ENCODE measurements at regions not wholly inside any gene's neighbourhood (a gene's known extent, or its start where the extent isn't known, plus 50 kb on each side); places are given as distances from the start of the nearest gene placed in this dataset.

- Histone ChIP-seq H3K4me1 (no peaks in the 10 kb centered on the region), H3K27ac (no peak overlapping the region), H3K9me3 (no peaks in the 10 kb centered on the region), H3K27me3 (no peaks in the 10 kb centered on the region), H3K4me3 (no peak overlapping the region), H3K36me3 (no peaks in the 10 kb centered on the region)
- intact Hi-C loops (cut with DNase I) = no loop called here
- TF ChIP-seq CTCF (IDR thresholded peaks at IDR 0.05) = no peak
- DNase-seq (ENCODE audit: low spot score in 2 of 2) = no peak
Measured at GRCh38 chr1:209513226-209513625, 70.3 kb upstream of the CAMK1G start.

- H3K36me3 ChIP-seq = no peaks in the 10 kb centered on the region
- intact Hi-C loops (cut with DNase I) = no loop called here
- no peak overlapping the region for H3K4me3 ChIP-seq
- no peaks in the 10 kb centered on the region for H3K27me3 ChIP-seq
- H3K9me3 ChIP-seq = no peaks in the 10 kb centered on the region
- TF ChIP-seq CTCF (IDR thresholded peaks at IDR 0.05) = no peak
- H3K27ac ChIP-seq = no peak overlapping the region
- no peaks in the 10 kb centered on the region for H3K4me1 ChIP-seq
- no peak for DNase-seq (ENCODE audit: low spot score in 2 of 2)
Measured at GRCh38 chr1:209516771-209517680, 66.5 kb upstream of the CAMK1G start.

GRCh38 chr1:209517681-209518050 is 65.8 kb upstream of the CAMK1G start:
- TF ChIP-seq CTCF (IDR thresholded peaks at IDR 0.05) = no peak
- Histone ChIP-seq H3K27ac (no peak overlapping the region), H3K36me3 (no peaks in the 10 kb centered on the region), H3K27me3 (no peaks in the 10 kb centered on the region), H3K9me3 (no peaks in the 10 kb centered on the region), H3K4me1 (no peaks in the 10 kb centered on the region), H3K4me3 (no peak overlapping the region)
- DNase-seq (ENCODE audit: low spot score in 2 of 2) = no peak
- intact Hi-C loops (cut with DNase I) = no loop called here

GRCh38 chr1:209519786-209520185 is 63.7 kb upstream of the CAMK1G start:
- intact Hi-C loops (cut with DNase I) = no loop called here
- Histone ChIP-seq H3K9me3 (no peaks in the 10 kb centered on the region), H3K36me3 (no peaks in the 10 kb centered on the region), H3K4me1 (no peaks in the 10 kb centered on the region), H3K4me3 (no peak overlapping the region), H3K27me3 (no peaks in the 10 kb centered on the region), H3K27ac (no peak overlapping the region)
- TF ChIP-seq CTCF (IDR thresholded peaks at IDR 0.05) = no peak
- no peak for DNase-seq (ENCODE audit: low spot score in 2 of 2)

GRCh38 chr1:209522826-209523225 is 60.7 kb upstream of the CAMK1G start:
- TF ChIP-seq CTCF (IDR thresholded peaks at IDR 0.05) = no peak
- no peak for DNase-seq (ENCODE audit: low spot score in 2 of 2)
- H3K4me1 ChIP-seq = no peaks in the 10 kb centered on the region
- no peak overlapping the region for H3K4me3 ChIP-seq
- no peak overlapping the region for H3K27ac ChIP-seq
- no peaks in the 10 kb centered on the region for H3K9me3 ChIP-seq
- intact Hi-C loops (cut with DNase I) = no loop called here
- no peaks in the 10 kb centered on the region for H3K27me3 ChIP-seq
- H3K36me3 ChIP-seq = no peaks in the 10 kb centered on the region

All from ascending aorta (tissue), 2 donors.